ENCODE measurements at regions not wholly inside any gene's neighbourhood (a gene's known extent, or its start where the extent isn't known, plus 50 kb on each side); places are given as distances from the start of the nearest gene placed in this dataset.

- peaks cover 0 to 3% (median 0%) of the 10 kb centered on the region in 5 donors for H3K36me3 Mint-ChIP-seq
These were observed 63.9 kb upstream of the ACVR1 start for GRCh38 chr2:157940024-157940423.

DNA sequence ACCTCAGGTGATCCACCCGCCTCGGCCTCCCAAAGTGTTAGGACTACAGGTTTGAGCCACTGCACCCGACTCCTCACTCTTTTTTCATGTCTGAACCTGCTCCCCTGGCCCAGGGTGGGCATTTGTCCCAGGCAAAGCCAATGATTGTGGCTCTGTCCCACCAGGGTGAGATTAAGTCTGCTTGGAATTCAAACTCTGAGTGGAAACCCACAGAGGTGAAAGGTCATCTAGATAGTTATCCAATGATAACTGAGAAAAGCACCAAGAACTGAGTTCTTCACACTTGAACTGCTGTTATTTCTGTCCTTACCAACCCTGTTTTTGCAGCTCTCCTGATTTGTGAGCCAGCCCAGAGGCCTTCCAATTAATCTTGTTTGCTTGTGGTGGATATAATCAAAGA is 62.4 kb upstream of the ACVR1 start:
- Histone ChIP-seq H3K27me3 (ENCODE audit: control insufficient read depth in 2 of 2, insufficient read depth in 2 of 2, low read length in 2 of 2) (no peaks in the 10 kb centered on the region), H3K4me1 (ENCODE audit: control insufficient read depth in 2 of 2, insufficient read depth in 2 of 2, low read length in 2 of 2) (no peaks in the 10 kb centered on the region), H3K4me3 (ENCODE audit: low read length) (no peak overlapping the region), H3K36me3 (ENCODE audit: control insufficient read depth in 2 of 3, insufficient read depth in 3 of 3, low read length in 3 of 3) (no peaks in the 10 kb centered on the region), H3K27ac (ENCODE audit: low read depth, low read length) (no peak overlapping the region), H3K9me3 (ENCODE audit: control insufficient read depth in 2 of 3, low read length in 3 of 3) (no peaks in the 10 kb centered on the region)
- CTCF ChIA-PET, result no interaction called here
- Mint-ChIP-seq H3K9me3 (no peaks in the 10 kb centered on the region), H3K27me3 (peaks cover 0 to 6% (median under 1%) of the 10 kb centered on the region in 5 donors), H3K4me3 (no peak overlapping the region), H3K4me1 (peaks cover 4 to 16% (median 12%) of the 10 kb centered on the region in 7 donors), H3K36me3 (peaks cover 0 to 3% (median 0%) of the 10 kb centered on the region in 5 donors), H3K27ac (no peak overlapping the region)
- POLR2A ChIA-PET, result no interaction called here
- ATAC-seq (no peak), DNase-seq (no peak)
- intact Hi-C loops (cut with micrococcal nuclease), result no loop called here

More at GRCh38 chr2:157940024-157940423, 63.9 kb upstream of the ACVR1 start:
- CTCF ChIA-PET, result no interaction called here
- DNase-seq (no peak), ATAC-seq (no peak)
- POLR2A ChIA-PET, result no interaction called here
- no peak overlapping the region for H3K27ac ChIP-seq (ENCODE audit: low read depth, low read length)
- H3K4me1 ChIP-seq (ENCODE audit: control insufficient read depth in 2 of 2, insufficient read depth in 2 of 2, low read length in 2 of 2), result no peaks in the 10 kb centered on the region
- Mint-ChIP-seq H3K4me3 (no peak overlapping the region), H3K27ac (no peak overlapping the region), H3K4me1 (peaks cover 4 to 15% (median 12%) of the 10 kb centered on the region in 7 donors), H3K27me3 (peaks cover 0 to 6% (median 0%) of the 10 kb centered on the region in 5 donors), H3K9me3 (peaks cover 0 to 3% (median 0%) of the 10 kb centered on the region in 11 donors)
- intact Hi-C loops (cut with micrococcal nuclease), result no loop called here
- no peaks in the 10 kb centered on the region for H3K36me3 ChIP-seq (ENCODE audit: control insufficient read depth in 2 of 3, insufficient read depth in 3 of 3, low read length in 3 of 3)
- no peak overlapping the region for H3K4me3 ChIP-seq (ENCODE audit: low read length)
- no peaks in the 10 kb centered on the region for H3K27me3 ChIP-seq (ENCODE audit: control insufficient read depth in 2 of 2, insufficient read depth in 2 of 2, low read length in 2 of 2)
- no peaks in the 10 kb centered on the region for H3K9me3 ChIP-seq (ENCODE audit: control insufficient read depth in 2 of 3, low read length in 3 of 3)

DNA sequence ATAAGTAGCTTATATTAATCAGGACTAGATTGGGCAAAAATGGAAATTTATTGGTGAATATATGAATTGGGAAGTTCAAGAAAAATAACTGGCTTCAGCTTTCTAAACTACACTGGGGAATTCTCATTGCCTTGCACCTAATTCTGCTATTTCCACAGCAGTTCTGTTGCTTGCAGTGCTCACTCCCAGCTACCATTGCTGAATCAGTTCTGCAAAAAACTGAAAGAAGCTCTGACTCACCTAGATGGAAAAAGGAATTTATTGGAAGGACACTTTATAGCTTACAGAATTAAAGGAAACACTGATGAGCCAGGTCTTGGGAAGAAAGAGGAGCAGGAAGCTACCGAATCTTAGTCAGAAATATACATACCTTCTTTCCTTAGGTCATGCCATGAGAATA is 60.3 kb upstream of the ACVR1 start:
- ChIA-PET POLR2A (no interaction called here), CTCF (interaction anchor here (0.8 kb wide), 1 partner anchor 158 kb away, joined by 3 read pairs; no protein-coding TSS in a partner anchor)
- no peaks in the 10 kb centered on the region for H3K4me1 ChIP-seq (ENCODE audit: control insufficient read depth in 2 of 2, insufficient read depth in 2 of 2, low read length in 2 of 2)
- Mint-ChIP-seq H3K4me3 (no peak overlapping the region), H3K27me3 (peaks cover 0 to 6% (median 4%) of the 10 kb centered on the region in 5 donors), H3K27ac (no peak overlapping the region), H3K36me3 (peaks cover 0 to 3% (median 0%) of the 10 kb centered on the region in 5 donors), H3K9me3 (no peaks in the 10 kb centered on the region), H3K4me1 (peaks cover 4 to 16% (median 12%) of the 10 kb centered on the region in 7 donors)
- DNase-seq, result no peak
- no peaks in the 10 kb centered on the region for H3K9me3 ChIP-seq (ENCODE audit: control insufficient read depth in 2 of 3, low read length in 3 of 3)
- H3K27ac ChIP-seq (ENCODE audit: low read depth, low read length), result no peak overlapping the region
- no peaks in the 10 kb centered on the region for H3K36me3 ChIP-seq (ENCODE audit: control insufficient read depth in 2 of 3, insufficient read depth in 3 of 3, low read length in 3 of 3)
- H3K4me3 ChIP-seq (ENCODE audit: low read length), result no peak overlapping the region
- ATAC-seq, result no peak
- intact Hi-C loops (cut with micrococcal nuclease), result no loop called here
- H3K27me3 ChIP-seq (ENCODE audit: control insufficient read depth in 2 of 2, insufficient read depth in 2 of 2, low read length in 2 of 2), result no peaks in the 10 kb centered on the region

DNA sequence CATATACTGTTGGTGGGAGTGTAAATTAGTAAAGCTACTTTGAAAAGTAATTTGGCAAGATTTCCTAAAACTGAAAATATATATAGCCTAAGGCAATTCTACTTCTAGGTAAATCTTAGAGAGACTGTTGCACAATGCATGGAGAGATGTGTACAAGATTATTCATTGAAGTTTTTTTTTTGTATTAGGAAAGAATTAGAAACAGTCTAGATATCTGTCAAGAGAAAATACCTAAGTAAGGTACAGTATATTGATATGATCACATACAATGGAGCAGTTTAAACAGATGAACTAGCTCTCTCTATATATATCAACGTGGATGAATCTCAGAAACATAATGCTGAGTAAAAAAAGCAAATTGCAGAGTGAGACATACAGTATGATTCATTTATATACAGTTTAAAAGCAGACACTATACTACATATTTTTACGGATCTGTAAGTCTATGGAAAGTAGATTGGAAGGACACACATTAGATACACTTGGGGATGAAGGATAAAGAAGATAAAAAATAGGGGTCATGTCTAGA is 59.3 kb upstream of the ACVR1 start:
- Histone ChIP-seq H3K4me3 (ENCODE audit: low read length) (no peak overlapping the region), H3K4me1 (ENCODE audit: control insufficient read depth in 2 of 2, insufficient read depth in 2 of 2, low read length in 2 of 2) (no peaks in the 10 kb centered on the region), H3K36me3 (ENCODE audit: control insufficient read depth in 2 of 3, insufficient read depth in 3 of 3, low read length in 3 of 3) (no peaks in the 10 kb centered on the region), H3K27ac (ENCODE audit: low read depth, low read length) (no peak overlapping the region), H3K9me3 (ENCODE audit: control insufficient read depth in 2 of 3, low read length in 3 of 3) (no peaks in the 10 kb centered on the region), H3K27me3 (ENCODE audit: control insufficient read depth in 2 of 2, insufficient read depth in 2 of 2, low read length in 2 of 2) (no peaks in the 10 kb centered on the region)
- intact Hi-C loops (cut with micrococcal nuclease), result no loop called here
- H3K9me3 Mint-ChIP-seq, result peaks cover 0 to 2% (median 0%) of the 10 kb centered on the region in 11 donors
- peaks cover 4 to 16% (median 12%) of the 10 kb centered on the region in 7 donors for H3K4me1 Mint-ChIP-seq
- H3K27me3 Mint-ChIP-seq, result peaks cover 0 to 6% (median 4%) of the 10 kb centered on the region in 5 donors
- no peak for DNase-seq
- ATAC-seq, result no peak
- POLR2A ChIA-PET, result no interaction called here
- CTCF ChIA-PET, result interaction anchor here (0.5 to 0.7 kb wide), 2 partner anchors 43 to 72 kb away, joined by 5 to 6 read pairs; no protein-coding TSS in a partner anchor
- H3K36me3 Mint-ChIP-seq, result peaks cover 0 to 3% (median 0%) of the 10 kb centered on the region in 5 donors
- H3K4me3 Mint-ChIP-seq, result no peak overlapping the region
- H3K27ac Mint-ChIP-seq, result no peak overlapping the region

DNA sequence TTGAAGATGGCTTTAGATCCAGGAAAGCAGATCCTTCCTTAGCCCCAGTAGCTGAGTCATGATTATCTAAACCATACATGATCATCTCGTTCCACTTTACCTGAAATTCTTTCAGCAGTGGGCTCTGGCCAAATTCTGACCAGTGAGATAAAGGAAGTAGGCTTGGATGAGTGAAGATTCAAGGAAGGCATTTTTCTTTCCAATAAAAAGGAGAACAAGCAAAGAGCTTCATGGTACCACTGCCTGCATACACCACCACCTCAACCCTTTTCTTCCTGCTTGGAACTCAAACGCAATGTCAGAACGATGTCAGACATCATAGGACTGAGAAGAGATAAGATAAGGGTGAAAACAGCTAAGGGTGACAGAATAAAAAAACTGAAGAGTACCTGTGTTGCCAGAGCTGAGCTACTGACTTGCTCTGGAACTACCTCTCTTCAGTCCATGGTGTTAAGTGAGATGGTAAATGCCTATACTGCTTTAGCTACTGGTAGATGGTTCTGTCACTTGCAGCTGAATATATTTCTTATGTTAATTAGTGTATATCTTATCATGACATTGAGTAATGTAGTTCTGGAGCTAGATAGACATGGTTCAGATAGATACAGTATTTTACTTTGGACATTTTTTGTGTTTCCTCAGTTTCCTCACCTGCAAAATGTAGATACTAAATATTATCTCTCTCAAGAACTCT is 58.7 kb upstream of the ACVR1 start:
- ChIA-PET CTCF (interaction anchor here (0.5 to 0.7 kb wide), 2 partner anchors 43 to 72 kb away, joined by 5 to 6 read pairs; no protein-coding TSS in a partner anchor), POLR2A (no interaction called here)
- ATAC-seq, result no peak
- Histone ChIP-seq H3K4me3 (ENCODE audit: low read length) (no peak overlapping the region), H3K36me3 (ENCODE audit: control insufficient read depth in 2 of 3, insufficient read depth in 3 of 3, low read length in 3 of 3) (no peaks in the 10 kb centered on the region), H3K27ac (ENCODE audit: low read depth, low read length) (no peak overlapping the region), H3K27me3 (ENCODE audit: control insufficient read depth in 2 of 2, insufficient read depth in 2 of 2, low read length in 2 of 2) (no peaks in the 10 kb centered on the region), H3K9me3 (ENCODE audit: control insufficient read depth in 2 of 3, low read length in 3 of 3) (no peaks in the 10 kb centered on the region), H3K4me1 (ENCODE audit: control insufficient read depth in 2 of 2, insufficient read depth in 2 of 2, low read length in 2 of 2) (no peaks in the 10 kb centered on the region)
- H3K27ac Mint-ChIP-seq, result no peak overlapping the region
- no peak overlapping the region for H3K4me3 Mint-ChIP-seq
- H3K9me3 Mint-ChIP-seq, result peaks cover 0 to 3% (median 0%) of the 10 kb centered on the region in 11 donors
- H3K4me1 Mint-ChIP-seq, result peaks cover 4 to 16% (median 12%) of the 10 kb centered on the region in 7 donors
- H3K36me3 Mint-ChIP-seq, result peaks cover 0 to 7% (median 0%) of the 10 kb centered on the region in 5 donors
- no peak for DNase-seq
- peaks cover 0 to 4% (median 0%) of the 10 kb centered on the region in 5 donors for H3K27me3 Mint-ChIP-seq
- intact Hi-C loops (cut with micrococcal nuclease), result no loop called here

GRCh38 chr2:157933160-157933920 is 57.2 kb upstream of the ACVR1 start:
- Mint-ChIP-seq H3K27ac (no peak overlapping the region), H3K4me1 (peaks cover 4 to 16% (median 12%) of the 10 kb centered on the region in 7 donors), H3K27me3 (peaks cover 0 to 4% (median 0%) of the 10 kb centered on the region in 5 donors), H3K36me3 (peaks cover 0 to 7% (median 0%) of the 10 kb centered on the region in 5 donors), H3K9me3 (peaks cover 0 to 6% (median 0%) of the 10 kb centered on the region in 11 donors), H3K4me3 (no peak overlapping the region)
- DNase-seq (no peak), ATAC-seq (no peak)
- Histone ChIP-seq H3K36me3 (ENCODE audit: control insufficient read depth in 2 of 3, insufficient read depth in 3 of 3, low read length in 3 of 3) (no peaks in the 10 kb centered on the region), H3K4me1 (ENCODE audit: control insufficient read depth in 2 of 2, insufficient read depth in 2 of 2, low read length in 2 of 2) (no peaks in the 10 kb centered on the region), H3K27me3 (ENCODE audit: control insufficient read depth in 2 of 2, insufficient read depth in 2 of 2, low read length in 2 of 2) (no peaks in the 10 kb centered on the region), H3K9me3 (ENCODE audit: control insufficient read depth in 2 of 3, low read length in 3 of 3) (no peaks in the 10 kb centered on the region), H3K4me3 (ENCODE audit: low read length) (no peak overlapping the region), H3K27ac (ENCODE audit: low read depth, low read length) (no peak overlapping the region)
- ChIA-PET CTCF (no interaction called here), POLR2A (interaction anchor here (0.7 kb wide), 1 partner anchor 16 kb away, joined by 3 read pairs; no protein-coding TSS in a partner anchor)
- intact Hi-C loops (cut with micrococcal nuclease), result no loop called here

Measured in naive thymus-derived CD4-positive, alpha-beta T cell (primary cell).